Gastroesophageal sphincter (tissue), 3 donors: ENCODE measurements at regions not wholly inside any gene's neighbourhood (a gene's known extent, or its start where the extent isn't known, plus 50 kb on each side); places are given as distances from the start of the nearest gene placed in this dataset.

ENCODE experiments used
- EP300 ChIP-seq: sonication (generic); formaldehyde crosslinking; IDR thresholded peaks from one replicate; pipeline ENCODE4 v1.6.1; 2017; ENCODE audit warnings: antibody characterized with exemption, mild to moderate bottlenecking
- POLR2A ChIP-seq, 2 donors: fragments of 450-650 bp; IDR thresholded peaks; one replicate each; pipeline ENCODE4 v1.6.1; 2017; ENCODE audit warnings: antibody characterized with exemption in 2 of 2, mild to moderate bottlenecking in 2 of 2, moderate library complexity in 1 of 2
- POLR2AphosphoS5 ChIP-seq: sonication (generic); formaldehyde crosslinking; IDR thresholded peaks from one replicate; pipeline ENCODE4 v1.6.1; 2017; ENCODE audit warnings: antibody characterized with exemption
- TF ChIP-seq, protein P1 (sequence below), 4 experiments: fragments of 200-600 bp in 2 of 4; fragments of 450-650 bp in 2 of 4; sonication (generic) in 1 of 4; IDR thresholded peaks; one replicate each; pipeline ENCODE4 v1.5.1; 2017 to 2019; ENCODE audit warnings: antibody characterized with exemption in 4 of 4, mild to moderate bottlenecking in 2 of 4, moderate library complexity in 2 of 4

DNA sequence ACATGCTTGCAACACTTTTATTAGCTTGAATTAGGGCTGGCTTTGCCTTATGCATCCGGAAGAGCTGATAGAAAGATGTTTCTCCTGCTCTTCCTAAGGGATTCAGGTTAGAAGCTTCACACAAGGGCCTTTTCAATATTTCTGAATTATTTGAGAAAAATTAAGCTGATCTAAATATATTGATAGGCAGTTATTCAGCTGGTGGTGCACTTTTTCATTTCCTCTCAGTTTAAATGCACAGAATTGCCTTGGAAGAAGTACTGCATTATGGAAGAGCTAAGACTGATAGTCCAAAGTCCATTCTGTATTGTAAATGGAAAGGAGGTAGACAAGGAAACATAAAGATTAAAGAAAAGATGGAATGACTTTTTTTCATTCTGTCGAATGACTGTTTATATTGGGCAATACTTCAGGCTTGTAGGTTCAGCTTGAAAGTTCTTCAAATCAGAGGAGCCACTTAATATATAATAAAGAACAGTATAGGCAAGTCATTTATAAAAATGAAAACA lies 398.4 kb upstream of the B3GALT2 start:
- TF ChIP-seq, protein P1, sequence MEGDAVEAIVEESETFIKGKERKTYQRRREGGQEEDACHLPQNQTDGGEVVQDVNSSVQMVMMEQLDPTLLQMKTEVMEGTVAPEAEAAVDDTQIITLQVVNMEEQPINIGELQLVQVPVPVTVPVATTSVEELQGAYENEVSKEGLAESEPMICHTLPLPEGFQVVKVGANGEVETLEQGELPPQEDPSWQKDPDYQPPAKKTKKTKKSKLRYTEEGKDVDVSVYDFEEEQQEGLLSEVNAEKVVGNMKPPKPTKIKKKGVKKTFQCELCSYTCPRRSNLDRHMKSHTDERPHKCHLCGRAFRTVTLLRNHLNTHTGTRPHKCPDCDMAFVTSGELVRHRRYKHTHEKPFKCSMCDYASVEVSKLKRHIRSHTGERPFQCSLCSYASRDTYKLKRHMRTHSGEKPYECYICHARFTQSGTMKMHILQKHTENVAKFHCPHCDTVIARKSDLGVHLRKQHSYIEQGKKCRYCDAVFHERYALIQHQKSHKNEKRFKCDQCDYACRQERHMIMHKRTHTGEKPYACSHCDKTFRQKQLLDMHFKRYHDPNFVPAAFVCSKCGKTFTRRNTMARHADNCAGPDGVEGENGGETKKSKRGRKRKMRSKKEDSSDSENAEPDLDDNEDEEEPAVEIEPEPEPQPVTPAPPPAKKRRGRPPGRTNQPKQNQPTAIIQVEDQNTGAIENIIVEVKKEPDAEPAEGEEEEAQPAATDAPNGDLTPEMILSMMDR (IDR thresholded peaks at IDR 0.05) = no peak
- TF ChIP-seq POLR2AphosphoS5 (no peak), POLR2A (IDR thresholded peaks at IDR 0.05) (no peak), EP300 (no peak)
